Right lobe of liver (tissue), 6 donors: ENCODE measurements at regions not wholly inside any gene's neighbourhood (a gene's known extent, or its start where the extent isn't known, plus 50 kb on each side); places are given as distances from the start of the nearest gene placed in this dataset.

ENCODE experiments used
- ATAC-seq, 4 donors: fragments of 200-7000 bp; cut with Tn5 transposase; one replicate each; pipeline ENCODE4 v1.9.1; 2020; ENCODE audit warnings: mild to moderate bottlenecking in 4 of 4, moderate library complexity in 4 of 4
- DNase-seq, 3 donors: peaks; one replicate each; pipeline ENCODE4 v3.0.0-alpha.2; 2020
- H3K27ac ChIP-seq, 3 donors: fragments of 200-600 bp; one replicate each; pipeline ENCODE4 v1.8.0; 2022
- H3K27me3 ChIP-seq, 2 donors: fragments of 200-600 bp; one replicate each; pipeline ENCODE4 v1.8.0; 2022
- H3K36me3 ChIP-seq, 4 donors: fragments of 200-600 bp; sonication (generic) in 1 of 4; one replicate each; pipeline versions ENCODE4 v1.5.1 to v1.8.0; 2017 to 2022; ENCODE audit warnings: control low read depth in 1 of 4
- H3K4me1 ChIP-seq, 4 donors: fragments of 200-600 bp; sonication (generic) in 1 of 4; one replicate each; pipeline versions ENCODE4 v1.5.1 to v1.8.0; 2017 to 2022; ENCODE audit warnings: control low read depth in 1 of 4
- H3K4me3 ChIP-seq, 3 donors: fragments of 200-600 bp; one replicate each; pipeline ENCODE4 v1.8.0; 2022
- H3K9me3 ChIP-seq, 4 donors: fragments of 200-600 bp; sonication (generic) in 1 of 4; one replicate each; pipeline versions ENCODE4 v1.5.1 to v1.8.0; 2017 to 2022; ENCODE audit warnings: control low read depth in 1 of 4
- POLR2A ChIP-seq: fragments of 450-650 bp; IDR thresholded peaks from one replicate; pipeline ENCODE4 v1.6.1; 2017; ENCODE audit warnings: antibody characterized with exemption, mild to moderate bottlenecking
- WGBS: methylation state at CpG from one replicate; pipeline ENCODE4 v1.1.6; 2018; ENCODE audit warnings: low coverage, low lambda C conversion rate; ENCODE audit not compliant: insufficient coverage; ENCODE audit errors: missing lambda C conversion rate; 5-methylcytosine and 5-hydroxymethylcytosine counted together
- intact Hi-C, 2 donors: fragments of 100-400 bp; cut with DNase I; formaldehyde crosslinking; loops; one replicate each; pipeline versions ENCODE4 v1.11.2 to v1.14.1; 2022
- TF ChIP-seq, protein P1 (sequence below), 4 donors: fragments of 200-600 bp in 3 of 4; fragments of 450-650 bp in 1 of 4; IDR thresholded peaks; one replicate each; pipeline versions ENCODE4 v1.5.1 to v1.8.0; 2016 to 2022; ENCODE audit warnings: antibody characterized with exemption in 4 of 4, mild to moderate bottlenecking in 2 of 4
- donor health status: DM: no; HTN: yes; CAD: no.
- donor health status: DM: no; HTN: no; CAD: no.
- donor health status: DM: no; HTN: no; CAD: no.
- donor health status: DM: no; HTN: yes; CAD: no.
- donor health status: DM: no; HTN: yes; CAD: no.

DNA sequence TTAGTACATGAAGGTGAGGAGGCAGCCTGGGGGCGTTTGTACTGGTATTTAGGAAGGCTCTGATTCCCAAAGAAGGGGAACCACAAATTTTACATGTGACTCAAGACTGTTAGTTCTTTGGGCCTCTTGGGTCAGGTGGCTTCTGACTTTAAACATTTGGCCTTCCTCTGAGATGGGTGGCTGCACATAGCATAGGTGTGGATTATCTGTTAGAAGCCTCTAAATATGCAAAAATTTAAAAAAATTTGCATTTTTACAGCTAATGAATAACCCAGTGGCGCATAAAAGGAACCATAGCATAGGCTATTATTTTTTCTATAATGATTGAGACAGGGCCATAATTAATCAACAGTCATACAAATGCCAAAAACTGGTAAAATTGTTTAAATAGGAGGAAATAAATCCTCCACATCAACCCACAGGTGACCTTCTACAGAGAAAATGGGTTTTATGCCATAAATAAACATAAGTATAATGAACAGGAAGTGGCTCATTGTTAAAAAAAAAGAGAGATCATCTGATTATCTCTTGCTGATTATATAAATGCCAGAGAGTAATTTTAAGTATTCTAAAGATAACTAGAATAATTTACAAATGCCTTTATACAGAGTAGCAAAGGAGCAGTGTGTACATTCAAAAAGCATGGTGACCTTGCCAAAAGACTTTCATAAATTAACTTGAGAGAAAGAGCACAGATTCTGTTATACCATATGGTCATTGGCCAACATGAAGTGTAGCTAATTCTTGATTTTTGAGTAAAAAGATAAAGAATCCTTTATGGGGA lies 284.2 kb upstream of the ATP2B1 start:
- intact Hi-C loops: no loop called here
- TF ChIP-seq, protein P1, sequence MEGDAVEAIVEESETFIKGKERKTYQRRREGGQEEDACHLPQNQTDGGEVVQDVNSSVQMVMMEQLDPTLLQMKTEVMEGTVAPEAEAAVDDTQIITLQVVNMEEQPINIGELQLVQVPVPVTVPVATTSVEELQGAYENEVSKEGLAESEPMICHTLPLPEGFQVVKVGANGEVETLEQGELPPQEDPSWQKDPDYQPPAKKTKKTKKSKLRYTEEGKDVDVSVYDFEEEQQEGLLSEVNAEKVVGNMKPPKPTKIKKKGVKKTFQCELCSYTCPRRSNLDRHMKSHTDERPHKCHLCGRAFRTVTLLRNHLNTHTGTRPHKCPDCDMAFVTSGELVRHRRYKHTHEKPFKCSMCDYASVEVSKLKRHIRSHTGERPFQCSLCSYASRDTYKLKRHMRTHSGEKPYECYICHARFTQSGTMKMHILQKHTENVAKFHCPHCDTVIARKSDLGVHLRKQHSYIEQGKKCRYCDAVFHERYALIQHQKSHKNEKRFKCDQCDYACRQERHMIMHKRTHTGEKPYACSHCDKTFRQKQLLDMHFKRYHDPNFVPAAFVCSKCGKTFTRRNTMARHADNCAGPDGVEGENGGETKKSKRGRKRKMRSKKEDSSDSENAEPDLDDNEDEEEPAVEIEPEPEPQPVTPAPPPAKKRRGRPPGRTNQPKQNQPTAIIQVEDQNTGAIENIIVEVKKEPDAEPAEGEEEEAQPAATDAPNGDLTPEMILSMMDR (IDR thresholded peaks at IDR 0.05): no peak
- TF ChIP-seq POLR2A: no peak
- Histone ChIP-seq H3K9me3 (no peaks in the 10 kb centered on the region), H3K4me1 (no peaks in the 10 kb centered on the region), H3K4me3 (no peak overlapping the region), H3K36me3 (no peaks in the 10 kb centered on the region), H3K27me3 (no peaks in the 10 kb centered on the region), H3K27ac (no peak overlapping the region)
- 65% methylated on average over 2 of the region's 2 CpGs for WGBS
- ATAC-seq (no peak), DNase-seq (no peak)

DNA sequence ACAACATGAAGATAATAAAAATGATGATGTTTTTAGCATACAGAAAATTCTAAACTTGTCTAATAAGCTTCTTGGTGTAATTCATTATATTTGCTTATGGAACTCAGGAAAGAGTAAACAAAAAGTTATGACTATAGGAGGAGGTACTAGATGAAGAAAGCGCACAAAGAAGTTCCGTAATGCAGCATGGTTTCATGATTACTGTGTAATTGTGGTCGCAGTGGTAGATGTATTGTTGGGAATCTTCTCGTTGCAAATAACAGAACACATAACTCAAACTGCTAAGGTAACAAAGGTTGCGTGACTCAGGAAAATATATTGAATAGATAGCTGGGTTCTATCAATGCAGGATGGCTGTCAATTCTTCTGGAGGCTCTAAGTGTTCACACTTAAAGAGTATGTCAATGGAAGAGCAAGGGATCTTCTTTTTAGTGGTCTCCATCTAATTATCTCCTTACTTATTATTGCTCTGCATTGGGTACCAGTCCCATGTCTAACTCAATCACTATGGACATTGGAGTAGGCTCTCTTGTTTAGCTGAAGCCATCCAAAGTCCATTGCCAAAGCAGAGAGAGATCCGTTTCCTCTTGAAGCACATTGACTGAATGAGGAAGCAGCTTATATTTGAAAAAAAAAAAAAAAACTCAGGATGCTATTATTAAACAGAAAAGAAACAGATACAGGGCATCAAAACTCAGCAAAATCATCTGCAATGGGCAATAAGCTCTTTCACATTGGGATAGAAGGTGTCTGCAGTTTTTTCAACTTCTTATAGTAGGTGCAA lies 283.4 kb upstream of the ATP2B1 start:
- H3K27ac ChIP-seq: no peak overlapping the region
- no peaks in the 10 kb centered on the region for H3K9me3 ChIP-seq
- H3K4me3 ChIP-seq: no peak overlapping the region
- DNase-seq (no peak), ATAC-seq (no peak)
- intact Hi-C loops: no loop called here
- H3K36me3 ChIP-seq: no peaks in the 10 kb centered on the region
- TF ChIP-seq POLR2A: no peak
- TF ChIP-seq, protein P1 (IDR thresholded peaks at IDR 0.05): no peak
- 61% methylated on average over 6 of the region's 6 CpGs for whole genome bisulfite sequencing
- H3K27me3 ChIP-seq: no peaks in the 10 kb centered on the region
- no peaks in the 10 kb centered on the region for H3K4me1 ChIP-seq

DNA sequence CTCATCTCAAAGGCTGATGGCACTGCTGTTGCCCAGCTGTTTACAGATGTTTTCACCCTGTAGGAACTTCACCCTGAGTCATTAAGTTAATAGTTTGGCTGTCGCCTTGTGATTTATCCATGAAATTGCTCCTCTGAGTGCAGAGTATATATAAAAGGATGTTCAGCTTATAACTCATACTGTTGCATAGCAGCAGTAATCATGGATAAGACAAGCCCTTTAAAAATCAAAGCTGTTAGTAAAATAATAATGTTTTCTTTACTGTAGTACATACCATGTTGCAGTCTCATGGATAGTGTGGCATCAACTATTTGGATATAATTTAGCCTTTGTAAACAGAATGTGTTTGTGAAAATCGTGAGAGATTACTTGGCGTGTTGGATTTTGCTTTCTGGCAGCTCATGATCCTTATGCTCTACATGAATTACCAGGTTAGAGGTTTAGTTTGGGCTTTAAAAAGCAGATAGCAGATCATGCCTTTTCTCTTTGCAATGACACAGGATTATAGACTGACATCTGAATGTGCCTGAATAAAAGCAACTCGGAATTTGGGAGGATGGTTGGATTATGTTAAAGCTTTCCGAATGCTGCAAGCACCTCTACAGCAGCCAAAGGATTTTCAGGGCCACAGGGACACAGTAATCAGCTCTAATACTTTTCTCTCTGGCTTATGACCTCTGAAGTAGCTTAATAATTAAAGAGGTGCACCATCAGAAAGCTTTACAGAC lies 279.7 kb upstream of the ATP2B1 start:
- Histone ChIP-seq H3K27me3 (no peaks in the 10 kb centered on the region), H3K27ac (no peak overlapping the region), H3K9me3 (no peaks in the 10 kb centered on the region), H3K4me1 (no peaks in the 10 kb centered on the region), H3K36me3 (no peaks in the 10 kb centered on the region), H3K4me3 (no peak overlapping the region)
- WGBS: 57% methylated on average over 5 of the region's 5 CpGs
- ATAC-seq: peak in 1 of 4 donors; percentile 48
- intact Hi-C loops: no loop called here
- no peak for DNase-seq
- TF ChIP-seq, protein P1 (IDR thresholded peaks at IDR 0.05): no peak
- no peak for TF ChIP-seq POLR2A

DNA sequence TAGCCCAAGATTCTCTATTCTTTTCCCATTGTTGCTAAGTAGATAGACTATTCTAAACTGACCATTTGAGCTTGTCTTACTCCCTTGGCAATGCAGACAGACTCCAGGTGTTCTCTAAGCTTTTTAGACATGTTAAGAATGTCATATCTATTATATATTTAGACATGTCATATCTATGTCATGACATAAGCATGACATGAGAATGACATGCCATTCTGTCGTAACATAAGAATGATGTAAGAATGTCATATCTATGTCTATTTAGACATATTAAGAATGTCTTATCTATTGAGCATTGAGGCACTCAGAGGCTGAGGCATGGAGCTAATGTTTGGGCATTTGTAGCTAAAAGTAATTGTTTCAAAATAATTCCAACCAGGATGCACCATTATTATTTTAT lies 277.3 kb upstream of the ATP2B1 start:
- no peak for TF ChIP-seq POLR2A
- TF ChIP-seq, protein P1 (IDR thresholded peaks at IDR 0.05): no peak
- no peak for ATAC-seq
- 63% methylated on average over 1 of the region's 1 CpG for WGBS

More for the DNA sequence above, 277.3 kb upstream of the ATP2B1 start:
- Histone ChIP-seq H3K9me3 (no peaks in the 10 kb centered on the region), H3K27ac (no peak overlapping the region), H3K4me1 (no peaks in the 10 kb centered on the region), H3K27me3 (no peaks in the 10 kb centered on the region), H3K36me3 (no peaks in the 10 kb centered on the region), H3K4me3 (no peak overlapping the region)
- no peak for DNase-seq
- intact Hi-C loops: no loop called here
